GM12865 (cell line): ENCODE measurements at regions not wholly inside any gene's neighbourhood (a gene's known extent, or its start where the extent isn't known, plus 50 kb on each side); places are given as distances from the start of the nearest gene placed in this dataset.

Experiments
- DNase-seq: peaks from one replicate; pipeline ENCODE4 v3.0.0; 2010; ENCODE audit warnings: low read depth
- H3K4me3 ChIP-seq: 2 replicates; pipeline ENCODE4 v1.5.1; 2011; ENCODE audit warnings: mild to moderate bottlenecking, low read depth, low read length, control low read depth
- TF ChIP-seq, protein P1 (sequence below): IDR thresholded peaks from 2 replicates; pipeline ENCODE4 v1.5.1; 2011; ENCODE audit warnings: low read length, control low read depth, low read depth, inconsistent platforms; ENCODE audit not compliant: insufficient read depth; ENCODE audit errors: missing control alignments

DNA sequence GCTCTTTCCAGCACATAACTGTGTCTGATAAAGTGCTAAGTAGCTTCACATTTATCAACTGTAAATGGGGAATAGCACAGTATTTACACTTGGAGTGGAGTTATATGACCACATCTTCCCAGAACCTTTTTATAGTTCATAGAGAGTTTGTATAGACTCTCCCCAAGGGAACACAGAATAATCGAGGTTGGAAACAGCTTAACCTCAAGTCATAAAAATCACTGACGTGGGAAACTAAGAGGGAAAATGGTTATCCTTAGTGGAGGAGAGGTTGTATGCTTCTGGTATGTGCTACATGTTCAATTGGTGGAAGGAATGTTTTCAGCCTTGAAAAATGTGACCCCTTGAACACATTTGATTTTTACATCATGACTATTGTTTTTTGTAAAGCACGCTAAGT, 167.9 kb upstream of the KIAA1217 start:
- H3K4me3 ChIP-seq: no peak overlapping the region
- TF ChIP-seq, protein P1, sequence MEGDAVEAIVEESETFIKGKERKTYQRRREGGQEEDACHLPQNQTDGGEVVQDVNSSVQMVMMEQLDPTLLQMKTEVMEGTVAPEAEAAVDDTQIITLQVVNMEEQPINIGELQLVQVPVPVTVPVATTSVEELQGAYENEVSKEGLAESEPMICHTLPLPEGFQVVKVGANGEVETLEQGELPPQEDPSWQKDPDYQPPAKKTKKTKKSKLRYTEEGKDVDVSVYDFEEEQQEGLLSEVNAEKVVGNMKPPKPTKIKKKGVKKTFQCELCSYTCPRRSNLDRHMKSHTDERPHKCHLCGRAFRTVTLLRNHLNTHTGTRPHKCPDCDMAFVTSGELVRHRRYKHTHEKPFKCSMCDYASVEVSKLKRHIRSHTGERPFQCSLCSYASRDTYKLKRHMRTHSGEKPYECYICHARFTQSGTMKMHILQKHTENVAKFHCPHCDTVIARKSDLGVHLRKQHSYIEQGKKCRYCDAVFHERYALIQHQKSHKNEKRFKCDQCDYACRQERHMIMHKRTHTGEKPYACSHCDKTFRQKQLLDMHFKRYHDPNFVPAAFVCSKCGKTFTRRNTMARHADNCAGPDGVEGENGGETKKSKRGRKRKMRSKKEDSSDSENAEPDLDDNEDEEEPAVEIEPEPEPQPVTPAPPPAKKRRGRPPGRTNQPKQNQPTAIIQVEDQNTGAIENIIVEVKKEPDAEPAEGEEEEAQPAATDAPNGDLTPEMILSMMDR: no peak
- no peak for DNase-seq

DNA sequence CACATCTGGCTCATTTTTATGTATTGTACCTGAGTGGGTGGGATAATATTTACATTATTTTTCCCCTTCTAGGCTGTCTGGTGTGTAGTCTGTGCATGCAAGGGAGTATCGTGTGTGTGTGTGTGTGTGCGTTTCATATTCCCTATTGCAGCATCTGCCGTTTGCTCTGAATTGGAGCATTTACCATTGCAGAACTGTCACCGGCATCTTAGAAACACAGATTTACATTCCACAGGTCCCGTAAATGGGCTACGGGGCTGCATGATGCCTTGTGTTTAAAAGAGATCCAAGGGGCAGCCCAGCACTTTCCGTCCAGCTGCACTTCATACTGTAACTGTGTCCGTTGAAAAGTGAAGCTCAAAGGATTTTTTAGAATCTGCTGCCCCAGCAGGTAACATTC, 167.1 kb upstream of the KIAA1217 start:
- no peak overlapping the region for H3K4me3 ChIP-seq
- TF ChIP-seq, protein P1: no peak
- DNase-seq: no peak

DNA sequence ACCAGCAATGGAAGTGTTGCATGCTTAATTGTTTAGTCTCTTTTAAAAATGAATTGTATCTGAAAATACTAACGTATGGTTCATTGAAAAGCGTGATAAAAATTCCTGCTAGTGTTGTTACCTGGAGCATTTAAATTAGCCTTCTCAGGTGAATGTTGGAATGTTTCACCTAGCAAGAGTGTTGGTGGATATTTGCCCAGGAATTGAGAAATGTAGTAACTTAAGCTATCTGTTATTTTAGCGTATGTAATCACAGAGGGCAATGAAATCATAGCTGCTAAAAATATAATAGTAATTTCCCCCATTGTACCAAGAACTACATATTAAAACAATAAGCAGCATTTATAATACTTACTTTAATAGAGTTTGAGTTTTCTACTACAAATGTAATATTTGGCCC, 166.1 kb upstream of the KIAA1217 start:
- DNase-seq: no peak
- no peak overlapping the region for H3K4me3 ChIP-seq
- TF ChIP-seq, protein P1: no peak

DNA sequence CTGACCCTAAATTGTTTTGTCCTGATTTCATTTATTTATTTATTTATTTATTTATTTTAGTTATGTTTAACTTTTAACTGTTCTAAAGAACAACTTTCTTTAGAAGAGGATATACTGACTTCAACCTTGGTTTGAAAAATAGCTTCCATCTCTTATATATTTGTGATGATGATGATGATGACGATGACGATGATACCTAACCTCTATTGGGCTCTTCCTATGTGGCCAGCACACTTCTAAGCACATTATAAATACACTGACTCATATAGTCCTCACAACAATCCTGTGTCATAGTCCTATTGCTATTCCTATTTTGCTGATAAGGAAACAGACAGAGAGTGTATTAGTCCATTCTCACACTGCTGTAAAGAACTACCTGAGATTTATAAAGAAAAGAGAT, 162.9 kb upstream of the KIAA1217 start:
- TF ChIP-seq, protein P1: no peak
- no peak overlapping the region for H3K4me3 ChIP-seq

DNA sequence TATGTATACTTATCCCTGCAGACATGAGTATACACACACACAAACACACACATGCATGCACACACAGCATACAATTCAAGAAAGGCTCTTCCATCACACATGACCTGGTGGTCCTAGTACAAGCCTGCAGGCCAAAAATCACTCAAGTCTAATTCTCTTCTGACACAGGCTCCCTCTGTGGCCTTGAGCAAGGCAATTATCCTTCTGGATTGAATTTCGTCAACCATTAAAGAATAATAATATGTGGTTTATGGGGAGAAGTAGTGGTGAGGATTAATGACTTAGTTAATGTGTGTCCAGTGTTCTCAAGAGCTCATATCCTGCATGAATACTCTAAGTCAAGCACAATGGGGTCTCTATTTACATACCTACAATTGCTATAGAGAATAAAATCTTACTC, 161.8 kb upstream of the KIAA1217 start:
- no peak overlapping the region for H3K4me3 ChIP-seq

More for the DNA sequence above, 162.9 kb upstream of the KIAA1217 start:
- no peak for DNase-seq

DNA sequence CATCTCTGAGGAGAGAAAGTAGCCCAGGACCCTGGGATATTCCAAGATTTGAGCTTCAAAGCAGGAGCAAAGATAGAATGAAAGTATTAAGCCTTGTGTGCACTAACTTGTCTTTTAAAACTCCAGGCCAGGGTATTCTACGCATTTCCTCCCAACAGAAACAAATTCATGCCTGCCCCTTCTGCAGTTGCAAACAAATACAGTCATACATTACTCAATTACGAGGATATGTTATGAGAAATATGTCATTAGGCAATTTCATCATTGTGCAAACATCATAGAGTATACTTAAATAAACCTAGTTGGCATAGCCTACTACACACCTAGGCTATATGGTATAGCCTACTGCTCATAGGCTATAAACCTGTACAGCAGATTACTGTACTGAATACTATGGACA, 154.5 kb upstream of the KIAA1217 start:
- H3K4me3 ChIP-seq: no peak overlapping the region
- DNase-seq: no peak
- TF ChIP-seq, protein P1: no peak

More for the DNA sequence above, 161.8 kb upstream of the KIAA1217 start:
- TF ChIP-seq, protein P1: no peak
- DNase-seq: no peak

DNA sequence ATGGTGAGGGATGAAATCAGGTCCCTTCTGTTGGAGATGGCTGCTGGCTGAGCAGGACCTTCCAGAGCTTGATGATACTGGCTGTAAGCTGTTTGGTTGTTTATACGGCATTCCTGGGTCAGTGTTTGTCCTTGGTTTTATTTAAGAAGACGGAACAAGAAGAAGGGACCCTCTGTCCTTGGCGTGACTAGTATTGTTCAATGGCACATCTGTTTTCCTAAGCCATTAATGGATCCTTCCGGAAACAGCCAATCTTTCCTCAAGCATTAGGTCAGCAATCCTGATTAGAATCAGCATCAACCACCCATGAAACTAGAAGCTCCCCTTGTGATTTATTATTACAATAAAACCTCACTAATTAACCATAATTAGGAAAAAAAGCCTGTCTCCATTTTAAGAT, 128.7 kb upstream of the KIAA1217 start:
- TF ChIP-seq, protein P1: no peak
- no peak overlapping the region for H3K4me3 ChIP-seq
- DNase-seq: no peak
